Endothelial cell of hepatic sinusoid (primary cell): ENCODE measurements at regions not wholly inside any gene's neighbourhood (a gene's known extent, or its start where the extent isn't known, plus 50 kb on each side); places are given as distances from the start of the nearest gene placed in this dataset.

ENCODE experiments used
- in situ Hi-C: cut with HindIII; loops from 2 replicates; pipeline ENCODE4 v1.10.0; 2017; ENCODE audit warnings: low sequenced_read_pairs

- in situ Hi-C loops, result no loop called here
Measured at GRCh38 chr12:75844049-75844770, 187.4 kb downstream of the PHLDA1 start.

- in situ Hi-C loops, result no loop called here
Measured at GRCh38 chr12:75842090-75842489, 189.5 kb downstream of the PHLDA1 start.

DNA sequence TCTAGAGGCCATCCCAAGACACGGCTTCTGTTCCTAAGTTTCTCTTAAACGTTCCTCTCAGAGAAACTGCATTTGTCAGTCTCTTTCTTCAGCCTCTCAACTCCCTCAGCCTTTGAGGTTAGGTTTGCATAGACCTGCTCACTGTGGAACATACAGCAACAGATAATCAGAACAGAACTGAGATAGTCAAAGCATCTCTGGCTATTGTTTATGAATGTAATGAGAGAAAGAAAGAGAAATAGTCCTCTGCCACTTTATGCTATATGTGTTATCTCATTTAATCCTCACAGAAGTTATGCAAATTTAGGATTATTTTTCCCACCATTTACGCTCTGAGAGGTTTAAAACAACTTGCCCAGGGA lies 190.6 kb downstream of the PHLDA1 start:
- in situ Hi-C loops, result no loop called here

- in situ Hi-C loops, result no loop called here
Measured at GRCh38 chr12:75838309-75838708, 193.3 kb downstream of the PHLDA1 start.

- in situ Hi-C loops, result no loop called here
Measured at GRCh38 chr12:75837700-75838099, 193.9 kb downstream of the PHLDA1 start.

DNA sequence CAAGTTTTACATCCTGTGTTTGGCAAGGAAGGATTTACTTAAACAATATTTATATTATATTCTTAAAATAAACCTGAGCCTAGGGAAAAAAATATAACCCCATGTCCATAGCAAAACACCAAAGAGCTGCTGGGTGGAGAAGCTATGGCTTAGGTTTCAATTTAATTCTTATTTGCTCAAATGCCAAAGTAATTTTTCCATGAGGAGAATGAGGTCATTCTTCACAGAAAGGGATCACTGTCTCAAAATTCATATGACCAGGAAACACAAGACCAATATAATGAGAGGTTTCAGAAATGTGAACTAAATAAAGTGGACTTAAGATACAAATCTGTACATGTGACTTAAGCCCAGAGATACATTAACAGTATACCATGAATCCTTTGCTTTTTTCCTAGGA lies 195.0 kb downstream of the PHLDA1 start:
- in situ Hi-C loops, result no loop called here

DNA sequence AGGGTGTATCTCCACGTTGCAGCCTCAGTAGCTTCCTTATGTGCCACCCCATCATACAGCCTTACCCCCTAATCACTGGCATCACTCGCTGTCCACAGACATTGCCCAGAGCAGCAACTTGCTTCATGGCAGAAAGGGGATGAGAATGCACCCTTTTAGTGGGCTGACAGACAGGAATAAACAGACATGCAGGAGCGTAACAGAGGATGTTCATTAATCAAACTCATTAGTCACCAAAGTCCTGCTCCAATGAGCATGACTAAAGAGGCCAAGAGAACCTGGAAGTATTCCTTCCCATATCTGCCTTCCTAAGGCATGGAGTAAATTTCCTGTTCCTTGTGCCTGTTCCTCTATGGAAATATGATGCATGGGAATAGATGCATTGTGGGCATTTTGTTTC lies 197.0 kb downstream of the PHLDA1 start:
- in situ Hi-C loops, result no loop called here

DNA sequence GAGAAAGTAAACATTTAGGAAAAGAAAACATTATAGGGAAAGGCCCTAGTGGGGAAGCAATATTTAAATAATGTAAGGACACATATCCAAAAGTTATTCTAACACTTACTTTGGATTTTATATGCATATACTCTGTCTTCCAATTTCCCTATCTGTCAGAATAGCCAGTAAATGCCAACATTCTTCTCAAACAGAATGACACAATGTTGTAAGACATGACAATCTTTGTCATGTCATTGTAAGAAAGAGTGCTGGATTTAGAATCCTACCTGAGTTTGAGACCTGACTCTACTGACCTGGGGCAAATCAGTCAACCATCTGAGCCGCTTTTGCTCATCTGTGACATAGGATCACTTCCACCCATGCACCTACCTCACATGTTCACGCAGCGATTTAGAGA lies 198.3 kb downstream of the PHLDA1 start:
- in situ Hi-C loops, result no loop called here

DNA sequence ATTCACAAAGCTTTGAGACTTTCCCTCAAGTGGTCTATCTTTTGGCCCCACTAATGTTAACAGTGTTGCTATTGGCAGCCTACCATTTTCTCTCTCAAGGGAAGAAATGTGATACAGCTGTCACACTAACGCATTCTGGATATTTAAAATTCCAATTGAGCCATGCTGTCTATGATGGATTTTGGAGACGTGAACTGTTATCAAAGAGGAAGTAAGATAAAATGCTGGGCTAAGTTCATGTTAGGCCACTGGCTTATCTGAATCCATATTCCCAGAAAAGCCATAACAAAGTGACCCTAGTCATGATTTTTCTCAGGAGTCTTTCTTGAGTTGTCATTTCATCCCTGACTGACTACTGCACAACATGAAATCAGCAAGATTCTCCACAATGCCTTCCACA lies 200.2 kb downstream of the PHLDA1 start:
- in situ Hi-C loops, result no loop called here

GRCh38 chr12:75827061-75827460 lies 204.5 kb downstream of the PHLDA1 start:
- in situ Hi-C loops, result no loop called here

GRCh38 chr12:75825686-75826085 lies 205.9 kb downstream of the PHLDA1 start:
- in situ Hi-C loops, result no loop called here

DNA sequence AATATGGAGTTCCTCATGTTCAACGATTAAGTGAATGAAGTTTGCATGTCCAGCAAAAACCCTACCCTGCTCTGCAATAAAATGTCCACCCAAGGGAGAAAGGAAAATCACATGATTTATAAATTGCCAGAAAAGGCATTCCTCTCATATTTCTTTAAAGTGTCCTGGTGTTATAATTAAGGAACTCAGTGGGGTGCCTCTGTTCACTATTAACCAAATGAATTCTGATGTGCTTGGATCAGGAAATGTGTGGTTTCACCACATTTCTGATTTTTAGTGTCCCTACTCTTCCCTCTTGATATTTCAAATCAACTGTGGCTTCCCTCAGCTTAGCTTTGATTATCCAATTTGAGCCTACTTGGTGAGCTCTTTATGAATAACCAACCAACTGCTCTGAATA lies 208.1 kb downstream of the PHLDA1 start:
- in situ Hi-C loops, result no loop called here

DNA sequence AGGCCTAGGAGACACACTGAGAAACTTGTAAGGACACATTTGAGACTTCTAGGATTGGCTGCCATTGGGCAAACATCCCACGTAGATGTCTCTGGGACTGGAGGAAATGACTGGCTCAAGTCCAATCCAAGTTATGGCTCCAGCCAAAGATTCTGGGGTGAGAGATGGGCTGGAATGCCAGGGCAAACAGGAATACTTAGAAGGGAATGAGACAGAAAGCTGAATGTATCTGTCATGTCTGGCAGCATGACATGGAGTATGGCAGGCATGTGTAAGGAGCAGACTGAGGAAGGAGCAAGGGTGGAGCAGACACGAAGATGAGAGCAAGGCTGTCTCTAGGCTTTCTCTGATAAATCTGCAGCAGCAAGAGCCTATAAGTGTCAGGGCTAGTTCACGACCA lies 209.2 kb downstream of the PHLDA1 start:
- in situ Hi-C loops, result no loop called here

- in situ Hi-C loops, result no loop called here
Measured at GRCh38 chr12:75820848-75821578, 210.6 kb downstream of the PHLDA1 start.

DNA sequence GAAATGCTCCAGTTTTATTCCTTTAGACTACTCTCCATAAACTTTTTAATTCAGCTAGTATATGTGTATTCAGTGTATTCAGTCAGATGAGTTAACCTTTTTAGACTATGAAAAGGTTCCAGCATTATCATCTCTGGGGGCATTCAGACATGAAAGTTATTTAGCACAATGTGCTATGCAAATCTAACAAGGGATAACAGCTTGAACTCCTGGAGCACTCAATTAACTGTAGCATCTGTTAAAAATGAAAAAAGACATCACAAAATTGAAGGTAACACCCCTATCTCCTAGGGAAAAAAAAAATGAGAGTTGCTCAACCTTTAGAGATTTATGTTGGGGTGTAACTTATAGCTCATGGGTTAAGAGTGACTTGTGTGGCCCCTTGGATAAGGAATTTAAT lies 211.5 kb downstream of the PHLDA1 start:
- in situ Hi-C loops, result no loop called here

DNA sequence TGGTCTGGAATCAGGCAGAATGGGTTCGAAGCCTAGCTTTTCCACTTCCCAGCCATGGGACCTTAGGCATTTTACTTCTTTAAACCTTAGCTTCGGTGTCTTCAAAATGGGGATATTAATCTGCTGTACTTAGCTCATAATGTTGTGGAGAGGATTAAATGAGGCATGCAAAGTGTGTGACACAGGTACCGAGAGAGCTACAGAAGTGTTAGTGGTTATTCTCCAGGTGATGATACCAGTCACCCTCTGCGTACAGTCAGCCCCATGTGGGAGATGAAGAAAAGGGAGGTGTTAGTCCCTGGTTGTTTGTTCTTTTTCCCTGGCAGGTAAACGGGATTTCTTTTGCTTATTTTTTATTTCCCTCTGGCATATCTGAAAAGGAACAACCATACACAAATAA lies 212.1 kb downstream of the PHLDA1 start:
- in situ Hi-C loops, result no loop called here

DNA sequence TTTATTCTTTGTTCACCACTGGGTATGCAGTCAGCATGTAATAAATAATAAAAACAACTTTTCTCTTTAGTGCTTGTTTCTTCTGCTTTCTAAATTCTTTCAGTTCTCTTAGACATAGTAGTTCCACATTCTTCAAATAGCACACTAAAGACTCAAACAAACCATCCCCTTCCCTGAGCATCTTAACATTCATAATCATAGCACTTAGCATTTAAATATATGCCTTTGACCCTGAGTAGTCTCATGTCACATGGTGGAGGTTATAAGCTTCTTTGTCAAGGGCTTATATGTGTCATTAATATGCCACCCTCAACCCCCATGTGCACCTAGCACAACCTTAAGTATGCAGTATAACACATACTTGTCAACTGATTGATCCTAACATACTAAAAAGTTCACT lies 212.7 kb downstream of the PHLDA1 start:
- in situ Hi-C loops, result no loop called here

GRCh38 chr12:75816897-75817296 lies 214.7 kb downstream of the PHLDA1 start:
- in situ Hi-C loops, result no loop called here

GRCh38 chr12:75815756-75816155 lies 215.8 kb downstream of the PHLDA1 start:
- in situ Hi-C loops, result no loop called here

GRCh38 chr12:75814851-75815754 lies 216.5 kb downstream of the PHLDA1 start:
- in situ Hi-C loops, result no loop called here

DNA sequence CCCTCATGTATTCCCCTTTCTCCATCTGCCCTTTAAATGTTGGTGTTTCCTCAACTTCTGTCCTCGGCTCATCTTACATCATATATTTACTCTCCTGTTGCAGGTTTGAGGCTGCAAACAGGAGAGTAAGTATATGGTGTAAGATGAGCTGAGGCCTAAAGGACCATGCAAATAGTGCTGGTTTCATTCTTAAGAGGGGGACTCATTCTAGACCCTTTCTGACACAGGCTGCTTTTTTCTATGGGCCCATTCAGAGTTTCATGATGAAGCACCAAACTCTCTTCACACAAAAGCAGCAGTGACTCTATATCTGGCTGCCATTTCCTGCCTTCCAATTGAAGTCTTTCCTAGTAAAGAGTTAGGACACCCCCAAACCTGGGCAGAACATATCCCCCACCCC lies 218.5 kb downstream of the PHLDA1 start:
- in situ Hi-C loops, result no loop called here
